ENCODE measurements at regions not wholly inside any gene's neighbourhood (a gene's known extent, or its start where the extent isn't known, plus 50 kb on each side); places are given as distances from the start of the nearest gene placed in this dataset.

GRCh38 chr2:220075835-220076234, 448.4 kb downstream of the SLC4A3 start:
- TF ChIP-seq CTCF (IDR thresholded peaks at IDR 0.05; ENCODE audit: low read length) (no peak), EZH2 (IDR thresholded peaks at IDR 0.05; ENCODE audit: borderline replicate concordance, low read length) (no peak)

Measured in OCI-LY1 (cell line).